GM12878 (cell line): ENCODE measurements at regions not wholly inside any gene's neighbourhood (a gene's known extent, or its start where the extent isn't known, plus 50 kb on each side); places are given as distances from the start of the nearest gene placed in this dataset.

Experiments used
- ATAC-seq: fragments of 200-7000 bp; cut with Tn5 transposase; 3 replicates; pipeline ENCODE4 v1.9.1; 2020; ENCODE audit warnings: mild to moderate bottlenecking, moderate library complexity
- BruUV-seq: library from RNA; stranded (reverse); fragments of 400-500 nt; replicated peaks from 2 replicates; lab custom pipeline; 2021; lab: Mats Ljungman, UMichigan
- CTCF ChIA-PET: fragments of 300-600 bp; sonication (Branson Sonifier 250); formaldehyde crosslinking; extraction: SDS; loops from one replicate; lab custom pipeline; 2021; ENCODE audit warnings: inconsistent platforms; lab: Yijun Ruan, JAX
- POLR2A ChIA-PET: fragments of 350-600 bp; formaldehyde crosslinking; extraction: SDS; loops from one replicate; lab custom pipeline; 2021; ENCODE audit warnings: inconsistent platforms; lab: Charles Lee
- RAD21 ChIA-PET: fragments of 300-600 bp; sonication (Branson Sonifier 250); formaldehyde crosslinking; loops from one replicate; lab custom pipeline; 2023; ENCODE audit warnings: antibody characterized with exemption; ENCODE audit not compliant: unreplicated experiment; lab: Charles Lee
- SMC1A ChIA-PET: fragments of 300-600 bp; sonication (Branson Sonifier 250); formaldehyde crosslinking; loops from one replicate; lab custom pipeline; 2023; ENCODE audit not compliant: unreplicated experiment, uncharacterized antibody; lab: Charles Lee
- DNase-seq: peaks from one replicate; pipeline ENCODE4 v3.0.0-alpha.2; 2011; ENCODE audit warnings: low read depth, low spot score
- FAIRE-seq: peaks from 3 replicates; lab custom pipeline; 2011; peaks lifted over from hg19 to GRCh38; lab: Jason Lieb, UNC
- H2AFZ ChIP-seq: 2 replicates; pipeline ENCODE4 v1.6.0; 2011; ENCODE audit warnings: low read depth, low read length, control low read depth; ENCODE audit not compliant: control insufficient read depth
- H3K27ac ChIP-seq: 2 replicates; pipeline ENCODE4 v1.5.1; 2011; ENCODE audit warnings: control low read depth; ENCODE audit not compliant: control insufficient read depth, insufficient read depth
- H3K27me3 ChIP-seq, 2 experiments: replicated peaks in 1 of 2; 2 replicates each; pipeline versions ENCODE4 v1.6.0 to v1.6.1; 2011; ENCODE audit warnings: low read length in 1 of 2; ENCODE audit not compliant: control insufficient read depth in 2 of 2, insufficient read depth in 2 of 2
- H3K36me3 ChIP-seq, 2 experiments: 2 replicates each; pipeline ENCODE4 v1.5.1; 2011; ENCODE audit warnings: low read length in 1 of 2; ENCODE audit not compliant: control insufficient read depth in 2 of 2, insufficient read depth in 2 of 2
- H3K4me1 ChIP-seq: 2 replicates; pipeline ENCODE4 v1.6.1; 2011; ENCODE audit warnings: mild to moderate bottlenecking, low read length, moderate library complexity, mixed read lengths; ENCODE audit not compliant: control insufficient read depth, insufficient read depth
- H3K4me2 ChIP-seq: 2 replicates; pipeline ENCODE4 v1.6.0; 2011; ENCODE audit warnings: control low read depth; ENCODE audit not compliant: control insufficient read depth, insufficient read depth
- H3K4me3 ChIP-seq: fragments of 200-600 bp; sonication (generic); 2 replicates; pipeline ENCODE4 v1.5.1; 2016
- H3K79me2 ChIP-seq: 2 replicates; pipeline ENCODE4 v1.6.0; 2011; ENCODE audit warnings: low read length; ENCODE audit not compliant: control insufficient read depth, insufficient read depth
- H3K9ac ChIP-seq: 2 replicates; pipeline ENCODE4 v1.8.0; 2011; ENCODE audit warnings: low read length, control low read depth, mixed read lengths; ENCODE audit not compliant: control insufficient read depth, insufficient read depth
- H3K9me3 ChIP-seq: replicated peaks from 3 replicates; pipeline ENCODE4 v1.5.1; 2011; ENCODE audit warnings: mild to moderate bottlenecking, low read length; ENCODE audit not compliant: control insufficient read depth, insufficient read depth
- H4K20me1 ChIP-seq: 2 replicates; pipeline ENCODE4 v1.6.0; 2011; ENCODE audit not compliant: control insufficient read depth, insufficient read depth
- CHD1 ChIP-seq: IDR thresholded peaks from 2 replicates; pipeline ENCODE4 v1.6.1; 2012; ENCODE audit warnings: low read depth, low read length, improper control_type of control experiment
- ETV6 ChIP-seq, 2 experiments: fragments of 450-650 bp in 1 of 2; IDR thresholded peaks in 1 of 2; conservative IDR thresholded peaks in 1 of 2; 2 replicates each; pipeline ENCODE4 v1.6.1; 2014; ENCODE audit warnings: antibody characterized with exemption in 1 of 2, borderline replicate concordance in 1 of 2, low read depth in 1 of 2, mild to moderate bottlenecking in 1 of 2, moderate library complexity in 1 of 2
- MAX ChIP-seq: IDR thresholded peaks from 2 replicates; pipeline ENCODE4 v1.6.1; 2012; ENCODE audit warnings: low read depth, low read length, improper control_type of control experiment
- POLR2A ChIP-seq: IDR thresholded peaks from 2 replicates; pipeline ENCODE4 v1.6.1; 2011; ENCODE audit warnings: low read depth, mild to moderate bottlenecking, low read length
- POLR2AphosphoS2 ChIP-seq: IDR thresholded peaks from 2 replicates; pipeline ENCODE4 v1.6.1; 2011; ENCODE audit warnings: low read depth, mild to moderate bottlenecking, low read length, improper control_type of control experiment, moderate library complexity
- RELB ChIP-seq: fragments of 450-650 bp; IDR thresholded peaks from 2 replicates; pipeline ENCODE4 v1.6.1; 2017; ENCODE audit warnings: low read depth, mild to moderate bottlenecking, moderate library complexity
- RUNX3 ChIP-seq: IDR thresholded peaks from 2 replicates; pipeline ENCODE4 v1.6.1; 2012; ENCODE audit warnings: low read length, inconsistent platforms
- SIX5 ChIP-seq: IDR thresholded peaks from 2 replicates; pipeline ENCODE4 v1.6.1; 2011; ENCODE audit warnings: mild to moderate bottlenecking, low read depth, low read length, moderate library complexity; ENCODE audit not compliant: severe bottlenecking
- SMARCA5 ChIP-seq: fragments of 450-650 bp; IDR thresholded peaks from 2 replicates; pipeline ENCODE4 v1.6.1; 2017; ENCODE audit warnings: mild to moderate bottlenecking
- SMC3 ChIP-seq: IDR thresholded peaks from 2 replicates; pipeline ENCODE4 v1.6.1; 2011; ENCODE audit warnings: low read length, improper control_type of control experiment, borderline replicate concordance
- TCF7 ChIP-seq: IDR thresholded peaks from 2 replicates; pipeline ENCODE4 v1.6.1; 2014; ENCODE audit warnings: antibody characterized with exemption, borderline replicate concordance
- USF1 ChIP-seq: IDR thresholded peaks from 2 replicates; pipeline ENCODE4 v1.6.1; 2011; ENCODE audit warnings: borderline replicate concordance, low read depth, mild to moderate bottlenecking, moderate library complexity, mixed read lengths, low read length; ENCODE audit not compliant: insufficient read depth; ENCODE audit errors: extremely low read length
- ZBTB33 ChIP-seq: fragments of 450-650 bp; IDR thresholded peaks from 2 replicates; pipeline ENCODE4 v1.6.1; 2017; ENCODE audit warnings: mild to moderate bottlenecking
- WGBS: methylation state at CpG from one replicate; pipeline ENCODE4 v1.1.6; 2016; ENCODE audit warnings: low lambda C conversion rate; ENCODE audit not compliant: insufficient replicate concordance, insufficient coverage; ENCODE audit errors: missing lambda C conversion rate; 5-methylcytosine and 5-hydroxymethylcytosine counted together
- in situ Hi-C: fragments of 300-500 bp; cut with MboI; formaldehyde crosslinking; loops from 9 replicates; pipeline ENCODE4 v1.14.3; 2018; ENCODE audit warnings: mixed read lengths
- intact Hi-C: fragments of 100-400 bp; cut with micrococcal nuclease; formaldehyde crosslinking; loops from one replicate; pipeline ENCODE4 v1.14.2; 2022; ENCODE audit not compliant: unreplicated experiment

- H2AFZ ChIP-seq: no peak overlapping the region; the same call in 1 of the 2 replicates
- H4K20me1 ChIP-seq: no peaks in the 10 kb centered on the region
- no peak overlapping the region for H3K4me3 ChIP-seq
- ChIA-PET SMC1A (interaction anchor here (1.0 kb wide), 1 partner anchor 10 kb away, joined by 3 read pairs; no protein-coding TSS in a partner anchor), RAD21 (no interaction called here), CTCF (no interaction called here)
- no peak overlapping the region for H3K9ac ChIP-seq
- FAIRE-seq (no peak), ATAC-seq (peak; percentile 66)
- peaks cover 6% of the 10 kb centered on the region; the same call in 1 of the 2 replicates for H3K4me1 ChIP-seq
- H3K27ac ChIP-seq: no peak overlapping the region; the same call in 1 of the 2 replicates
- H3K4me2 ChIP-seq: no peak overlapping the region
- H3K36me3 ChIP-seq: no peaks in the 10 kb centered on the region
- in situ Hi-C loops (no loop called here), intact Hi-C loops (no loop called here)
- H3K27me3 ChIP-seq: no peaks in the 10 kb centered on the region
- BruUV-seq: no TSS peak
- no peaks in the 10 kb centered on the region for H3K79me2 ChIP-seq
- H3K9me3 ChIP-seq: peaks cover 2% of the 10 kb centered on the region; the same call in 2 of the 3 replicates
- TF ChIP-seq RELB (no peak), RUNX3 (peak; percentile 17; the same call in 1 of the 2 replicates), CHD1 (no peak), SIX5 (no peak), POLR2AphosphoS2 (no peak), POLR2A (0 out of 2 replicates have a peak, but pooled peaks have one; percentile 35)
- TF ChIP-seq, all 136 proteins: peak for 2
- DNase-seq: no peak
- 64% methylated on average over 3 of the region's 3 CpGs for WGBS
- POLR2A ChIA-PET: no interaction called here
Measured at GRCh38 chr3:106242781-106243180, 374.0 kb upstream of the CBLB start.

- RAD21 ChIA-PET: interaction anchor here (1.1 to 1.3 kb wide), 2 partner anchors 60 to 365 kb away, joined by 3 to 4 read pairs; no protein-coding TSS in a partner anchor
- in situ Hi-C loops (no loop called here), intact Hi-C loops (no loop called here)
- Histone ChIP-seq H3K4me3 (no peak overlapping the region), H3K9ac (no peak overlapping the region), H2AFZ (no peak overlapping the region), H3K79me2 (no peaks in the 10 kb centered on the region), H4K20me1 (no peaks in the 10 kb centered on the region), H3K27me3 (no peaks in the 10 kb centered on the region), H3K4me1 (peaks cover 6% of the 10 kb centered on the region; the same call in 1 of the 2 replicates), H3K4me2 (no peak overlapping the region), H3K27ac (no peak overlapping the region), H3K36me3 (no peaks in the 10 kb centered on the region), H3K9me3 (peaks cover 8% of the 10 kb centered on the region)
- POLR2A ChIA-PET: no interaction called here
- ATAC-seq (no peak), FAIRE-seq (no peak), DNase-seq (no peak)
- SMC1A ChIA-PET: interaction anchor here (1.2 to 1.5 kb wide), 3 partner anchors 10 to 72 kb away, joined by 3 read pairs; no protein-coding TSS in a partner anchor
- CTCF ChIA-PET: interaction anchor here (0.8 to 1.6 kb wide), 3 partner anchors 37 to 364 kb away, joined by 3 to 4 read pairs (median 3); no protein-coding TSS in a partner anchor
- BruUV-seq: no TSS peak
- TF ChIP-seq SMC3: no peak
- TF ChIP-seq SMARCA5: no peak
- TF ChIP-seq USF1: no peak
- TF ChIP-seq MAX: no peak
- TF ChIP-seq TCF7: no peak
- no peak for TF ChIP-seq ZBTB33
- TF ChIP-seq ETV6 (conservative IDR thresholded peaks at IDR 0.05 in 1 of 2, IDR thresholded peaks at IDR 0.05 in 1 of 2; ENCODE audit: borderline replicate concordance in 1 of 2, low read depth in 1 of 2): no peak
Measured at GRCh38 chr3:106245400-106245799, 376.6 kb upstream of the CBLB start.
